Anterior cingulate cortex (tissue), 58 donors: ENCODE measurements at regions not wholly inside any gene's neighbourhood (a gene's known extent, or its start where the extent isn't known, plus 50 kb on each side); places are given as distances from the start of the nearest gene placed in this dataset.

ENCODE experiments used
- DNase-seq, 58 donors: peaks; one replicate each; lab custom pipeline; 2025; lab: John Stamatoyannopoulos, UW

DNA sequence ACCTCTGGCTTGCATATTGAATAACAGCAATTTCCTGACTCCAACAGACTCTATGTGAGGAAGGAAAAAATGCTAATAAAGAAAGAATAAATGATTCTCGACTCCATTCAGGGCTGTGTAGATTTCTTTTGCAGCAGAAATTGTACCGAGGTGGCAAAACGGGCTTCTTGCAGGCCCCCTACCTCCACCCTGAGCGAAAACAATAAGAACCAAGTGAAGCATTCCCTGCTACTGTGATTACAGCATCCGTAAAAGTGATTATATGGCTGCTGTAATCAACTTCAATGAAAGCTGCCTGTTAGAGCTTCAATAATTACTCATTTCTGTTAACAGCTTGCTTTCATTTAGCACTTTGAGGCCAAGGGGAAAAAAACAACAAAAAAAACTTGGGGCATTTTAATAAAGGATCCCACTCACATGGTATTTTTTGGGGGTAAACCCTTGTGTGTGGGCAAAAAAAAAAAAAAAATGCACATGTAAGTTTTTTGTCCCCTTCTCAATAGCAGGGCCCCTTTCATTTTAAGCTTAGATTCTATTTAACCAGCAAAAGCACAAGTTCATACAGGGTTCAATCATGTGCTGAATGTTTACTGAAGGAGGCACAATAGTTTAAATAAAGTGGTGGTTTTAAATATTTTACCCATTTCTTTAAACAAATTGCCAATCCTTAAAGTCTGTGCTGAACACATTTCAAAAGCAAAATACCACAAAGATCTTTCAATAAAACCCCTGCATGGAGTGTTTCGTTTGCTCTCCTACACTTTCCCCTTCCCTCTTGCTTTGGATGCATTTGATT lies 271.6 kb downstream of the LMO4 start:
- DNase-seq: no peak

DNA sequence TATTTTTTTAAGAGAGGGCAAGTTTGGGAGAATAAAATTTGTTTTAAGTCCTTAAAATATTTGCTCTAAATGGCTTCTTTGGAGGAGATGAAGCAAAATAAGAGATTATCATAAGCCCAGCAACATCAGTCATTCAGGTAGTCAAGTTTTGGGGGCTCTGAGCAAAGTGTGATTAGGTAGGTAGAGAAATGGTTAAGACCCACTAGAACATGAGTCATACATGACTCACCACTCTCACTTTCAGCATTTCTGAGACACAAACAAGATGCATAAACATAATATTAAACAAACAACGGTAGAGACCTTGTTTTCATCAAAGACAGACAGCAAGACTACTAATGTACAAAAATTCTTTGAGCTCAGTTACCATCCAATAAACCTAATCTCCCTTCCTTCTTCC lies 272.2 kb downstream of the LMO4 start:
- DNase-seq: no peak

DNA sequence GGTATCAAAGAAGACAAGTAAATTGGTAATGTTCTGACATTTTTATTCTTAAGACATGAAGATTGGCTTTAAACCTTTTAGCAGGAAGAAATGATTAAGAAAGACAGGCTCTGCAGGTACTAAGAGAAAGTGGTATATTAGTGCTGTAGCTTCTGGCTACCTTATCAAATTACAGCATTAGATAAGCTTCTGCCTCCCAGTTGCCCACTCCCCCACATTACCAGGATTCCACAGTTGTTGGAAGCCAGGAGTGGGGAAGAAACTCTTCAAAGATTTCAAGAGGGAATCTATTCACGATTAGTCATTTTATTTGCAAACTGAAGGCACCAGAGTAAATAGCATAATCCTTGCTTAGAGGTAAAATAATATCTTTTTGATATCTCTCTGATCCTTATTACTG lies 274.9 kb downstream of the LMO4 start:
- no peak for DNase-seq

DNA sequence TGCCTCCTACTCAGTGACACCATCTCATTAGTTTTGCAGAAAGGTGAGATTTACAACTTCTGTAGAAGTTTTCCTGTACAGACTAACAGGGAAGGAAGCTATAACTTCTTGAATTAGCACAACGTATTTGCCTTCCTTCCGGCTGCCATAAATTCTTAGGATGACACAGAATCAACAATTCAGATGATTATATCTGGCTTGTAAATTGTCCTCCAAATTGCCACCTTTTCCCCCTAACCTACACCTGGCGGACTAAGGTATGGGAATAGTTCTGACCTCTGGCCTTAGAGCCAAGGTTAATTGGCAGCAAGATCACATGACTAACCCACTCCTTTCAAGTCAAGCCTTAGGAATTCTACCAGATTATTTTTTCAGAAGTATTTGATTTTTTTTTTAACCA lies 284.3 kb downstream of the LMO4 start:
- DNase-seq: no peak

DNA sequence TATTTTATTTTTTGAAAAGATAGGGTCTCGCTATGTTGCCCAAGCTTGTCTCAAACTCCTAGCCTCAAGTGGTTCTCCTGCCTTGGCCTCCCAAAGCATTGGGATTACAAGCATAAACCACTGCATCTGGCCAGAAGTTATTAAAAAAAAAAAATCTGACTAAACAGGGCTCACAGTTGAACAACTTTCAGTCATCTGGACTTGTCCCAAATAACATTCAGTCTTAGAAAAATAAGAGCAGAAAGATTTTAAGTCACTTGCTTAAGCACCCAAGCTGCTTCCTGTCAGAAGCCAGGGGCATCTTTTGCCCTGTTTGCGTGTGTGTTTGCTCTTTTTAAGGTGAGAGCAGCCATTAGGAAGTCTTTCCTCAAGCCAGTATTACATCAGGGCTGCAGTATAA lies 286.8 kb downstream of the LMO4 start:
- DNase-seq: no peak

DNA sequence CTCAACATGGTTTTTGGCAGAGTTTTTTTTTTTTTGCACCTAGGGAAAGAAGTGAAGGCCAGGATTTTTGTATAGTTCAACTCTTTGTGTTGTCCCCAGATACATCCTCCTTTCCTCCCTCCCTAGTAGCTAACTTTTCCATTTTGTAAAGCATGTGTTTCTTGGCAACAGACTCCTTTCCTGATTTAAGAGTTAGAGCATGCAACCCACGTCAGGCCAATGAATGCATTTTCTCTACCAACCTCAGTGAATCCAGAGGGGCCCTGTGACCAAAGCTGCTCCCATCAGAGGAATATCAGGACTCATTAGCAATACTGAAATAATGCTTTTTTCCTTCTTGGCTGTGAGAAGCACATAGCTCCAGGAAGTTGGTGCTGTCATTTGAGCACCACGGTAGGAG lies 287.2 kb downstream of the LMO4 start:
- DNase-seq: no peak

DNA sequence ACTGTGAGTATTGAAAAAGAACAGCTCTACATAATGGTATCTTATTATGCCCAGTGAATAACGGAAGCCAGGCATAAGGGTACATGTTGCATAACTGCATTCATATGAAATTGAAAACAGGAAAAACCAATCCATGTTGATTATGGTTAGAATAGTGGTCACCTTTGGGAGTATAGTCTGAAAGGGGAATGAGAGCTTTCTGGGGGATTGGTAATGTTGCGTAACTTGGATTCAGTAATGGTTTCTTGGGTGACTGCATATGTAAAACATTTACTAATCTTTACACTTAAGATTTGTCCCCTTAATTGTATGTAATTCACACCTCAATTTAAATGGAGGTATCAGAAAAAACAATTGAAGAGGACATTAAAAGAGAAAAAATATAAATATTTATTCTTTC lies 292.1 kb downstream of the LMO4 start:
- DNase-seq: no peak

DNA sequence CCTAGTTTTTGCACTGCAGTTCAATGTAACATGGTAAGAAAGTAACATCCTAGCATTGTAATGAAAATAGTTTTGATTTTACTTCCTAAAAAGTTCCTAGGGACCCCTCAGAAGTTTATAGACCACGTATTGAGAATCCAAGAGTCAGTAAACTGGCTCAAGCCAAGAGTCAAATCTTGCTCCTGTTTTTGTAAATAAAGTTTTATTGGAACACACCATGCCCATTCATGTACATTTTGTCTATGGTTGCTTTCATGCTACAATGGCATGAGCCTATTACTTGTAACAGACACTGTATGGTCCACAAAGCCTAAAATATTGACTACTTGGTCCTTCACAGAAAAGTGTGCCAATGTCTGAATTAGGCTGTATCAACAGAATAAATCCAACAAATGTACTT lies 301.0 kb downstream of the LMO4 start:
- no peak for DNase-seq

DNA sequence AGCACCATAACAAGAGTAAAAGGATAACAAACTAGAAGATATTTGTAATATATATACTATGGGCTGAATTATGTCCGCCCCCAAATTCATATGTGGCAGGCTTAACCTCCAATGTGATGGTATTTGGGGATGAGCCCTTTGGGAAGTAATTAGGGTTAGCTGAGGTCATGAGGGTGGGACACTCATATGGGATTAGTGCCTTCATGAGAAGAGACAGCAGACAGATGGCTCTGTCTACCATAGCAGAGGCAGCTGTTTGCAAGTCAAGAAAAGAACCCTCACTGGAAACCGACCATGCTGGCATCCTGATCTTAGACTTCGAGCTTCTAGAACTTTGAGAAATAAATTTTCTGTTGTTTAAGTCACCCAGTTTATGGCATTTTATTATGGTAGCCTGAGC lies 303.6 kb downstream of the LMO4 start:
- no peak for DNase-seq

DNA sequence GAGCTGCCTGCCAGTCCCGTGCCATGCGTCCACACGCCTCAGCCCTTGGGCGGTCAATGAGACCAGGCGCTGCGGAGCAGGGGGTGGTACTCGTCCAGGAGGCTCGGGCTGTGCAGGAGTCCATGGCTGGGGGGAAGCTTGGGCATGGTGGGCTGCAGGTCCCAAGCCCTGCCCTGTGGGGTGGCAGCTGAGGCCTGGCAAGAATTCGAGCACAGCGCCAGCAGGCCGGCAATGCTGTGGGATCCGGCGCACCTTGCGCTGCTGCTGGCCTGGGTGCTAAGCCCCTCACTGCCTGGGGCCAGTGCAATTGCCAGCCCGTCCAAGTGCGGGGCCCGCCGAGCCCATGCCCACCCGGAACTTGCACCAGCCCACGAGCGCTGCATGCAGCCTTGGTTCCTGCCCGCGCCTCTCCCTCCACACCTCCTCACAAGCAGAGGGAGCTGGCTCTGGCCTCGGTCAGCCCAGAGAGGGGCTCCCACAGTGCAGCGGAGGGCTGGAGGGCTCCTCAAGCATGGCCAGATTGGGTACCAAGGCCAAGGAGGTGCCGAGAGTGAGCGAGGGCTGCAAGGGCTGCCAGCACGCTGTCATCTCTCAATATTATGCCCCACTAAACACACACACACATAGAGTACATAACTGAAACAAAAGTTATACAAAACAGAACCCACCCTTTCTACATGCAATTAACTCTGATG lies 307.7 kb downstream of the LMO4 start:
- no peak for DNase-seq

DNA sequence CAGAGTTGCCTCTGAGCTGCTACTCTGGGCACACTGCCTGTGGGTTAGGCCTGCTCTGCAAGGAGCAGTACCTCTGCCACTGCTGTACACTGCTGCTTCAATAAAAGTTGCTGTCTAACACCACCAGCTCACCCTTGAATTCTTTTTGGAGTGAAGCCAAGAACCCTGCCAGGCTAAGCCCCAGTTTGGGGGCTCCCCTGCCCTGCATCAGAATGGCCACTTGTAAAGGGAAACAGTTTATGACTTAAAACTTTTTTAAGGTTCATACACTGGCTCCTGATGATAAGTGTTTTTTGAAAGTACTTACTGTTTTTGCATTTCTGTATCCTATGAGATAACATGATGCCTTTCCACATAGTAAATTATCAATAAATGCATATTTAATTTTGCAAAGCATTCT lies 310.0 kb downstream of the LMO4 start:
- no peak for DNase-seq

DNA sequence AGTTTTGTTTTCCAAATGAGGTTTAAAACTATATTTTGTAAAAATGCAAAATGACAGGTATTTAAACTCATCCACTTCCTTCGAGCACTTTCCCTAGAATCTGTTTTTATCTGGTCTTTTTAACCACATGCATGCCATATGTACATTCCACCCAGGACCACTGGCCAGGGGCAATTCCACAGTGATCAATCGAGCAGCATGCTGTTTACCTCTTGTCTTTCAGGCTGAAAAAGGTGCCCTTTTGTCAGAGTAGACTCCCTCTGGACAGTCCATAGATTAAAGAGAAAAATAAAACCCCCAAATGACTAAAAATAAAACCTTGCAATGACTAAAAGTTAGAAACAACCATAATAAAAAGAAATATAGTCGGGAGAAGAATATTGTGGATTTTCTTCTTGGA lies 313.3 kb downstream of the LMO4 start:
- DNase-seq: no peak

DNA sequence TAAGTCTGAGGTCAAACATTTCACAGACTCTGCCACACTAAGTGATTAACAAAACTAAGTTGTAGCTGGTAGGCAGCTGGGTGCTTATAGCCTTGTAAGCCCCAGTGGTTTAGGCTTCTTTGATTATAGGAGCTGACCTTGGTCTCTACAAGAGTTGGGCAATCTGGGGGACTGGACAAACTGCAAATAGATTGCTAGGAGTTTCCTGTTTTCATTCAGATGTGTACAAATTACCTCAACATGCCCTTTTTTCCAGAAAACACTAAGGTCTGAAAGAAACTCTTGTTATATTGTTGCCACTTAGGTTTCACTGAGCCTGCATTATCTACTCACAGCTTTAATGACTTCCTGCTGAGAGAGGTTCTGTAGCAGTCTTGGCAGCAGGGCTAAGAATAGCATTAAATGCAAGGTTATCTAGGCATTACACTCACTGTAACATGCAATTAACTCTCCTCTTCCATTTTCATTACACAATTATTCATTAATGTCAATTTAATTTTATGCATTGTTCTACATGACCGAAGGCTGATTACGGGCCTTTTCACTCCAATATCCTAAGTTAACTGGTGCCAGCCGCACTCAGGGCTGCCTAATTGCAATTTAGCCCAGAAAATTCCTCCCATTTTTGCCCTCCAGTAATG lies 314.0 kb downstream of the LMO4 start:
- no peak for DNase-seq

DNA sequence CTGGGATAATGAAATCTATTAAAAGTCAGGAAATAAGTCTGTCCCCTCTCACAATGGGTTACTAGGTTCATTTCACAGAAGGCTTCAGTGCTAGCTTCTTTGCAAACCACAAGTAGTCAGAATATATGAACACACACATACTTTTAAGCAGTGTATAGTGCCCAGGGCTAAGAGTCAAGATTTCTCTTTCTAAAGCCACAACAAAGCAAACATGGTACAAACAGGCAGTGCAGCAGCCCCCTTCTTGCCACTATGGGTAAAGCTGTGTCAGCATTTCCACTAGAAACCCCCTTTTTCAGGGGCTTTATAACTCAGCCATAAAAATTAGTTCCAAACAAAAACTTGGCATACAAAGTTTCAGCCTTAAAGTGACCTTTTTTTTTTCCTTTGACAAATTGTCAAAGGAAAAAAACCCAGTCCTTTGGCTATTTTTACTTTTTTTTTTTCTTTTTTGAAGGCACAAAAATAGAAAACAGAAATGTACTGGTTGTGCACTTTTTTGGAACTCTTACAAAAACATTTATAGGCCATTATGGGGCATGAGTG lies 315.4 kb downstream of the LMO4 start:
- DNase-seq: no peak

DNA sequence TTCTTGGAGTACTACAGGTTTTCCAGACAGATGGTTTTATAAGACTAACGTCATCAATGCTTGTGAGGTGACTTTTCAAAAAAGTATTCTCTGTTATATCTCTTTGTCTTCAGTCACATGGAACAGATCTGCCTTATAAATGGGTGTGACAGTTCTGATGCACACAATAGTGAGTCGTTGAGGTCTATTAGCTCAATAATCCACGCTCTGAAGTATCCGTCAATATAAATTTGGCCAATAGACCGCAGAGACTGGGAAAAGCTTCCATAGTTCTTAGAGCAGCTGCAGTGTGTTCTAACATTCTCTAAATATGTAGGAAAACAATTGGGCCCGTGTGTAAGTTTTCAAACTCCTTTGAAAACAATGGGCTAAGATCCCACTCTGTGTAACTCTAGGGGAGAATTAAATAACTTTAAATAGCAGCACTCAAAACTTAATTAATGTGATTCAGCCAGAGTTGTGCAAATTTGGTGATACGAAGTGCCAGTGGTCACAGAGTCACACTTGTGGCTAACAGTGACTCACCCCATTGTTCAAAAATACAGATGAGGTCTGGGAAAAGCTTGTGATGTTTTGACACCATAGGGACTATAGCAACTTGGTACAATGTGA lies 316.0 kb downstream of the LMO4 start:
- peak in 5 of 58 donors; percentile 0 to 29 (median 2) for DNase-seq

DNA sequence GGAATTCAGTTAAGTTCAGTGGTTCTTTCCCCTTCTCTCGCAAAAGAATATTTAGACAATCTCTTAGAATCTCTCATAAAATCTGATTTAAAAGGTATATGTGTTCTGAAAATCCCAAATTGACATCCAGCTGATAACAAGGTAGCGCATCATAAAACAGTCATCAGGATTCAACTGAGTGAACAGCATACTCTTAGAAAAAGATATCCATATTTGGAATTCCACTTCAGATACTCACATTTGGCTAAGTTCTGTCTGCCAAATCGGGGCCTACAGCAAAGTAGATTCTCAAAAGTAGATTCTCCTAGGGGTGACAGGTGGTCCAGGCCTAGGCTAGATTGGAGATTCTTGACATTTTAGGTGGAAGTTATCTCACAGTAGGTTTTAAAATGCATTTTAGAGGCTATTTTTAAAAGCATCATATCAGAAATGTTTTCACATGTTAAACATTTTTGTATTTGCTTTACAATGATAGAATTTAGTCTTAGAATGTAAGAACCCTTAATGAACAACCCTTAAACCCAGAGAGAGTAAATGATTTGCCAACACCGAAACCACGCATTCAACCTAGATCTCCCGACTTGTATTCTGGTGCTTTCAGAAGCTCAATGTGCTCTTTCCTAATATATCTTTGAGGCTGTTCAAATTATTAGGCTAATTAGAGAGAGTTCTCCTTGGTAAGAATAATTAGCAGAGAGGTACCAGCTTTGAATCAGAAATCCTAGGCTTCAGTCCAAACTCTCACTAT lies 318.9 kb downstream of the LMO4 start:
- DNase-seq: no peak

DNA sequence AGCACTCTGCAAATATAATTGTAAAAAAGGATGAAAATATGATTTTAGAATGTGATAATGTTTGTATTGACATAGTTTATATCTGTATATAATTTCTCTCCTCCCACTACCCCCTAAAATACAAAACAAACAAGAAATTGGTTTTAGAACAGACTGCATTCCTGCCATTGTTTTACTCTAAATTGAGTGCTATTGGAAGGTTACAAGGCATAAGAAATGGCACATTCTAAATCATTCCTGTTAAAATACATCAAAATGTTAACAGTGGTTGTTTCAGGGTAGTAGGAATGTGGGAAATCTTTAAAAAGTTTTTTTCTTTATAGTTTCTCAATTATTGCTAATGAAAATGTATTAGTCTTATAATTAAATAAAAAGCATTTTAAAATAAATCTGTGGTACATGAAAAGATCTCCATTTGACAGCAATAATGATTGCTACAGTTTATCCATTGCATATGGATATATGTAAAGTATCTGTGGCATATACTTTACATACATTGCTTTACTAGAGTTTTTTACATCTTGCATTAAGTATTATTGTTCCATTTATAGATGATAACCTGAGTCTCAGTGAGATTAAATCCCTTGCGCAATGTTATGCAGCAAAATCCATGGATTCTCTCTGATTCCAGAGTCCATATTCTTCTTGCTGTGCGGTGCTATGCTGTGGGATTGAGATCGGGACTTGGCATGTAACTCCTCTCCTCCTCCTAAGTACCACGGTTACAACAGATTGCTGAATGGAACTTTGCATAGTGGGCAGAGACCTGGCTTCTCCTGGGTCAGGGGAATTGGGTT lies 319.8 kb downstream of the LMO4 start:
- DNase-seq: no peak

DNA sequence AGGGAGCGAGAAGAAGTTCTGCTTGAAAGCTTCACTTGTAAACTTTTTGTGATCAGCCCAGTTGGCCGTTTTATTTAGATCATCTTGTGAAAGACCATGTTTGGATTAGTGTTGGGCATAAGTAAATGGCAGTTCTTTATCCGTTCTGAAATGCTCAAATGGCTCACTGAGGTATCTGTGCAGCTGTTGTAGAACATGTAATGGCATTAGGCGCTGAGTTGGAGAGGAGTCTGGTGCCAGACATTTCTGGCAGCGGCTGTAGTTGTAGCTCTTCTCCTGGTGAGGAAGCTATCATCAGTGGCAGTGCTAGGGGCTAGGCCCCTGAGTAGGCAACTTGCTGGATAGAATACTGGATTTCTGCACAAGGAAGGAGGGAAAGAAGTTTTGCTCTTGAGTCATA lies 321.6 kb downstream of the LMO4 start:
- DNase-seq: no peak

DNA sequence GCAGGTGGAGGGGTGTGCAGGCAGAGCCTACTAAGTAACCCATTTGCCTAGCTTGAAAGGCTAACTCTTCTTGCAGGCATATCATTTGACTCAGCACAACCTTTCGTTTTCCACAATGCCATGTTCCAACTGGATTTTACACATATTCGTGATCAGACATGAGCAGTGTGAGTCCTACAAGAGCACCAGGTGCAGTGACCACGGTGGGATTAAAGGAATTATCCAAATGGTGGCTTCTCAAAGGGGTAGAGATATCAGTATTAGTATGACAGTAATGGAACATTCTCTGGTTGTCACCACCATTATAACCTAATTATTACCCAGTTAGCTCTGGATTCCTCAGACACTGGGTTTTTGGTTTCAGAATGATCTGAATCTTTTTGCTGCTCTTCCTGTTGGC lies 323.5 kb downstream of the LMO4 start:
- DNase-seq: no peak

DNA sequence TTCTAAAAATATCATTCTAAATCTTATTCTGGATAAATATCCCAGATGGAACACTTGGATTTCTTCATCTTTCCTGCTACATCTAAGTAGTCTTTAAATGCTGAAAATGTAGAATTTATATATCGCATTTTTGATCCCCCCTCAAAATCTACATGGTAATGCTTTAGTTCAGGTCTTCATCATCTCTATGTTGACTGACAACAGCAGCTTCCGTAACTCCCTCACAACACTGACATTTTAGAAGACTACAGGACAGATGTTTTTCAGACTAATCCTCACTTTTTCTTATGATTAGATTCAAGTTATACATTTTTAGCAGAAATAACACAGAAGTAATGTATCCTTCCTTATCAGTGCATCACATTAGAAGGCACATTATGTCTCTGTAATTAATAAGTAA lies 336.5 kb downstream of the LMO4 start:
- no peak for DNase-seq
